OCI-LY1 (cell line): ENCODE measurements at regions not wholly inside any gene's neighbourhood (a gene's known extent, or its start where the extent isn't known, plus 50 kb on each side); places are given as distances from the start of the nearest gene placed in this dataset.

Experiments
- EZH2 ChIP-seq: fragments of 200-600 bp; sonication (generic), shearing (Covaris generic); IDR thresholded peaks from 2 replicates; pipeline ENCODE4 v1.8.0; 2017; ENCODE audit warnings: borderline replicate concordance, mixed run types, mild to moderate bottlenecking, antibody characterized with exemption, low read length, moderate library complexity, mixed read lengths
- TF ChIP-seq, protein P1 (sequence below): fragments of 200-600 bp; sonication (generic), shearing (Covaris generic); IDR thresholded peaks from 2 replicates; pipeline ENCODE4 v1.5.1; 2017; ENCODE audit warnings: mild to moderate bottlenecking, antibody characterized with exemption, low read length, moderate library complexity, mixed read lengths

DNA sequence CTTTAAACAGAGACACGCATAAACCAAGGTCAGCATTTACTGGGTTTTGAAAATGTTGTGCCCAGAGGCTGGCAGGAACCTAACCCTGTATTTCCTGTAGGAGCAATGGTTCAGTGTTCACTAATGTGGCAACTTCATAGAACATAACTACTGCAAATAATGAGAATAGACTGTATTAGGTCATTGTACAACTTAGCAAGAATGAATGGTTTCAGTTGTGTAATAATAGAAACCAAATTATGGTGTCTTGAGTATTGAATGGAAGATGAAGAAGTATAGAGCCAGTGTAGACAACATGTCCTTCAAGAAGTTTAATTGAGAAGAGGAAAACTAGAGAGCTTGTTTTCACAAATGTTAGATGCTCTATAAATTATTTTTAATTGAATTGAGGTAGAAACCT is 172.5 kb downstream of the BUB3 start:
- TF ChIP-seq, protein P1, sequence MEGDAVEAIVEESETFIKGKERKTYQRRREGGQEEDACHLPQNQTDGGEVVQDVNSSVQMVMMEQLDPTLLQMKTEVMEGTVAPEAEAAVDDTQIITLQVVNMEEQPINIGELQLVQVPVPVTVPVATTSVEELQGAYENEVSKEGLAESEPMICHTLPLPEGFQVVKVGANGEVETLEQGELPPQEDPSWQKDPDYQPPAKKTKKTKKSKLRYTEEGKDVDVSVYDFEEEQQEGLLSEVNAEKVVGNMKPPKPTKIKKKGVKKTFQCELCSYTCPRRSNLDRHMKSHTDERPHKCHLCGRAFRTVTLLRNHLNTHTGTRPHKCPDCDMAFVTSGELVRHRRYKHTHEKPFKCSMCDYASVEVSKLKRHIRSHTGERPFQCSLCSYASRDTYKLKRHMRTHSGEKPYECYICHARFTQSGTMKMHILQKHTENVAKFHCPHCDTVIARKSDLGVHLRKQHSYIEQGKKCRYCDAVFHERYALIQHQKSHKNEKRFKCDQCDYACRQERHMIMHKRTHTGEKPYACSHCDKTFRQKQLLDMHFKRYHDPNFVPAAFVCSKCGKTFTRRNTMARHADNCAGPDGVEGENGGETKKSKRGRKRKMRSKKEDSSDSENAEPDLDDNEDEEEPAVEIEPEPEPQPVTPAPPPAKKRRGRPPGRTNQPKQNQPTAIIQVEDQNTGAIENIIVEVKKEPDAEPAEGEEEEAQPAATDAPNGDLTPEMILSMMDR = no peak
- no peak for TF ChIP-seq EZH2
